HK-2 (cell line): ENCODE measurements at regions not wholly inside any gene's neighbourhood (a gene's known extent, or its start where the extent isn't known, plus 50 kb on each side); places are given as distances from the start of the nearest gene placed in this dataset.

Experiments
- DNase-seq: peaks from one replicate; pipeline ENCODE4 v3.0.0-alpha.2; 2018; ENCODE audit not compliant: unreplicated experiment

- DNase-seq: no peak
These were observed 229.4 kb upstream of the SLC35B3 start for GRCh38 chr6:8664700-8665099.

- no peak for DNase-seq
These were observed 228.7 kb upstream of the SLC35B3 start for GRCh38 chr6:8664070-8664469.

- no peak for DNase-seq
These were observed 224.3 kb upstream of the SLC35B3 start for GRCh38 chr6:8659404-8660189.

- no peak for DNase-seq
These were observed 223.1 kb upstream of the SLC35B3 start for GRCh38 chr6:8658416-8658815.

- DNase-seq: no peak
These were observed 222.2 kb upstream of the SLC35B3 start for GRCh38 chr6:8657522-8657921.

- no peak for DNase-seq
These were observed 220.5 kb upstream of the SLC35B3 start for GRCh38 chr6:8655670-8656454.

- no peak for DNase-seq
These were observed 217.4 kb upstream of the SLC35B3 start for GRCh38 chr6:8652710-8653109.

- DNase-seq: no peak
These were observed 216.7 kb upstream of the SLC35B3 start for GRCh38 chr6:8651998-8652397.

- no peak for DNase-seq
These were observed 209.9 kb upstream of the SLC35B3 start for GRCh38 chr6:8645212-8645611.

- no peak for DNase-seq
These were observed 209.0 kb upstream of the SLC35B3 start for GRCh38 chr6:8644306-8644705.

GRCh38 chr6:8642854-8643253 is 207.5 kb upstream of the SLC35B3 start:
- no peak for DNase-seq

GRCh38 chr6:8642131-8642530 is 206.8 kb upstream of the SLC35B3 start:
- no peak for DNase-seq

GRCh38 chr6:8639928-8640649 is 204.7 kb upstream of the SLC35B3 start:
- DNase-seq: no peak

GRCh38 chr6:8637896-8638597 is 202.7 kb upstream of the SLC35B3 start:
- DNase-seq: no peak

GRCh38 chr6:8633762-8634161 is 198.4 kb upstream of the SLC35B3 start:
- DNase-seq: no peak

- no peak for DNase-seq
These were observed 193.4 kb upstream of the SLC35B3 start for GRCh38 chr6:8628736-8629135.

- DNase-seq: no peak
These were observed 192.7 kb upstream of the SLC35B3 start for GRCh38 chr6:8628063-8628462.

GRCh38 chr6:8627085-8627861 is 191.9 kb upstream of the SLC35B3 start:
- no peak for DNase-seq

GRCh38 chr6:8624665-8625064 is 189.3 kb upstream of the SLC35B3 start:
- DNase-seq: no peak

GRCh38 chr6:8623441-8623840 is 188.1 kb upstream of the SLC35B3 start:
- DNase-seq: no peak

- no peak for DNase-seq
These were observed 184.5 kb upstream of the SLC35B3 start for GRCh38 chr6:8619853-8620252.
